ENCODE measurements at regions not wholly inside any gene's neighbourhood (a gene's known extent, or its start where the extent isn't known, plus 50 kb on each side); places are given as distances from the start of the nearest gene placed in this dataset.
A peak's percentile ranks its signal among the peaks of the same experiment; 100 is the strongest.

DNA sequence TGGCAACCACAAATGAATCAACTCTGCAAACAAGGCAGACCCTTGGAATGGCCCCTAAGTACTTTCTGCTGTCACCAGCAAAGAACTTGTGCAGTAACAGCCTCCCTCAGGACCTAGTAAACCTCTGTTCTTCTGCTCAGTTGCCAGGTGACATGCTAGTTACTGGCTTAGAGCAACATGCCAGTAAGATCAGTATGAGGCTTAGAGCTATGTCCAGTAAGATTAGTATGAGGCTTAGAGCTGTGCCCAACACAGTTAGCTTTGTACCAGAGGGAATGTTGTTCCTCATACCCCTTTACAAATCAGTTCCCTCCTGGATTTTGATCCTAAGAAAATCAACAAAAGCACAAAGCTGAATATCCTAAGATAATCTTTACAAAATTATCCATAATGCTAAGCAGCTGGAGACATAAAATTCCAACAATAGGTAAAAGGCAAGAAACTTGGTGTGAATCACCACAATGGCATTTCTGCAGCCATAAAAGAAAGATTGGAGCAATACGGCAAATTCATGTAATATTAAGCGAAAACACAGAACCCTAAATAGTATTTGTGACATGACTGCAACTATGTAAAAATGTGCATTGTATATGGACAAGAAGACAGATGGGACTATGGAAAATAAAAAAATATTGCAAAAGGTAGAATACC, 107.3 kb upstream of the LPP start:
- Histone ChIP-seq H3K27ac (ENCODE audit: low read length) (no peak overlapping the region), H3K9me3 (replicated peaks; ENCODE audit: control insufficient read depth, low read depth, low read length) (no peaks in the 10 kb centered on the region), H3K27me3 (ENCODE audit: control insufficient read depth, insufficient read depth, low read length) (no peaks in the 10 kb centered on the region), H3K4me1 (ENCODE audit: control insufficient read depth, insufficient read depth, low read length) (no peaks in the 10 kb centered on the region), H3K36me3 (ENCODE audit: control insufficient read depth, insufficient read depth, low read length) (no peaks in the 10 kb centered on the region), H3K4me3 (ENCODE audit: low read length) (no peak overlapping the region)
- no CpG with 5 or more reads among the region's 2 CpGs for WGBS (ENCODE audit: insufficient coverage)
- no peak for DNase-seq

DNA sequence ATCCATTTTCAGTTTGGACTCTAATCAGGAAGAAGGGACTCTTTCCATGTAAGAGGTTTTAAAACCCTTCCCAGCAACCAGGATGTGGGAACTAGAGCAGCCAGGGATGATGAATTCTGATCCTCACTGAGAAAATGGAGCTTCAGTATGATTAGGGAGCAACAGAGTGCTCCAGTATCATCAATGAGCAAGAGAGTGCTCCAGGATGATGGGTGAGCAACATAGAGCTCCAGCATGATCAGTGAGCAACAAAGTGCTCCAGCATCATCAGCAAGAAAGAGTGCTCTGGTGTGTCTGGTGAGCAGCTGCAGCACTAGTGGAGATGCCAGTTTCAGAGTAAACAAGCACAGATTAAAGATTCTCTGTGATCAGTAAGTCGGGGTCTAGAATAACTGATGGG, 106.4 kb upstream of the LPP start:
- H3K9me3 ChIP-seq (replicated peaks; ENCODE audit: control insufficient read depth, low read depth, low read length): no peaks in the 10 kb centered on the region
- H3K4me3 ChIP-seq (ENCODE audit: low read length): no peak overlapping the region
- H3K27ac ChIP-seq (ENCODE audit: low read length): no peak overlapping the region
- no peaks in the 10 kb centered on the region for H3K27me3 ChIP-seq (ENCODE audit: control insufficient read depth, insufficient read depth, low read length)
- WGBS (ENCODE audit: insufficient coverage): 67% methylated on average over 1 of the region's 1 CpG
- H3K4me1 ChIP-seq (ENCODE audit: control insufficient read depth, insufficient read depth, low read length): peaks cover 6% of the 10 kb centered on the region
- no peaks in the 10 kb centered on the region for H3K36me3 ChIP-seq (ENCODE audit: control insufficient read depth, insufficient read depth, low read length)
- DNase-seq: no peak

DNA sequence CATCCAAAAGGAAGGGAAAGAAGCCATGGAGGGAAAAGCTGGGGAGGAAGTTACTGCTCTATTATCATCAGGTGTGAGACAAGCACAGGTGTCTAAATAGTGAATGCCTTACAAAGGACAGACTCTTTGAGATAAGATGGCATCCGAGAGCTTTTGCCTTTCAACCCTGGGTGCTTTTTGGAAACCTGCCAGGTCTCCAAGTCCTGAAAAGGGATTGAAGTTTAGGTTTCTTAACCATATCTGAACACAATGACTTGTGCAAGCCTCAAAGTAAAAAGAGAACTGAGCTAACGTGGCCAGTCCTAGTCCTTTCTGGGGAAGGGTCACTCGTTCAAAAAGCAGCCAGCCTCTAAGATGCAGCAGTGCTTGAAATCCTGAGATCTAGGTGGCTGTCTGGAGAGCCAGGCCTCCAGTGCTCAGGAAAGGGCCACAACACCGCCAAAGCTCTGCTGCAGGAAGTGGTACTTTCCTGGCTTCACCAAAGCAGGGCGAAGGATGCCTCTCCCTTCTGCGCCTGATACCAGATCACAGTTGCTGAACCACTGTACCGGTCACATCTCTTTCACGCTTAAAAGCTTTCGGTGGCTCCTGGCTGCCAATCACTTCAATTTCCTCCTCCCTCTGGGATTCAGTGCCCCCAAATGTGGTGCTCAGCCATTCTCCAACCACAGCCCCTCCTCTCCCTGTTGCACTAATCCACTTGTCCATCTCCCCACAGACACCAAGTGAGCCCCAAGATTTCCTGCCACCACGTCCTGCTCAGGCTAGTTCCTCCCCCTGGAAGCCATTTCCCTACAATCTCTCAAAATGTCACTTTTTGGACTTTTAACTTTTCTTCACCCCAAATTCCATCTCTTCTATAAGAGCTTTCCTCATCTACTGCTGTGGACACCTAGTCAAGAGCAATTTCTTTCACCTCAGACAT, 104.1 kb upstream of the LPP start:
- H3K27ac ChIP-seq (ENCODE audit: low read length): no peak overlapping the region
- 77% methylated on average over 10 of the region's 10 CpGs for WGBS (ENCODE audit: insufficient coverage)
- no peaks in the 10 kb centered on the region for H3K36me3 ChIP-seq (ENCODE audit: control insufficient read depth, insufficient read depth, low read length)
- H3K4me1 ChIP-seq (ENCODE audit: control insufficient read depth, insufficient read depth, low read length): peaks cover 14% of the 10 kb centered on the region
- no peak overlapping the region for H3K4me3 ChIP-seq (ENCODE audit: low read length)
- DNase-seq: no peak
- no peaks in the 10 kb centered on the region for H3K27me3 ChIP-seq (ENCODE audit: control insufficient read depth, insufficient read depth, low read length)
- no peaks in the 10 kb centered on the region for H3K9me3 ChIP-seq (replicated peaks; ENCODE audit: control insufficient read depth, low read depth, low read length)

DNA sequence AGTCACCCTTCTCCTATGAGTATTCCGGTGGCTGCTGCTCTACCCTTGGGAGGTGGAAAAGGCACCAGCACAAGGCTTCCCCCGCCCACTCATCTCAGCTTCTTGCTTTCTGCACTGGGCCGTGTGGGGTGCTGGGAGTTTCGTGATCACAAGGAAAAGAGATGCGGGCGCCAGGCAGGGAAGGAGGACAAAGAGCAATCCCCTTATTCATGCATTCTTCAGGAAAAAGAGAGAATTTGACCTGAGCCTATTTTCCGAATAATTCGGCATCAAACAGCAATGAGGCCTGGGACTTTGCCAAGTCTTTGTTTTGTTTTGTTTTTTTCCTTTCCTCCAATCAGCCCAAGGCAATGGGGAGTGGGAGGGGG, 102.2 kb upstream of the LPP start:
- H3K4me1 ChIP-seq (ENCODE audit: control insufficient read depth, insufficient read depth, low read length): peaks cover 14% of the 10 kb centered on the region
- H3K27ac ChIP-seq (ENCODE audit: low read length): no peak overlapping the region
- 100% methylated on average over 2 of the region's 8 CpGs for WGBS (ENCODE audit: insufficient coverage)
- DNase-seq: peak; percentile 69
- no peaks in the 10 kb centered on the region for H3K27me3 ChIP-seq (ENCODE audit: control insufficient read depth, insufficient read depth, low read length)
- no peaks in the 10 kb centered on the region for H3K36me3 ChIP-seq (ENCODE audit: control insufficient read depth, insufficient read depth, low read length)
- H3K9me3 ChIP-seq (replicated peaks; ENCODE audit: control insufficient read depth, low read depth, low read length): no peaks in the 10 kb centered on the region
- no peak overlapping the region for H3K4me3 ChIP-seq (ENCODE audit: low read length)

DNA sequence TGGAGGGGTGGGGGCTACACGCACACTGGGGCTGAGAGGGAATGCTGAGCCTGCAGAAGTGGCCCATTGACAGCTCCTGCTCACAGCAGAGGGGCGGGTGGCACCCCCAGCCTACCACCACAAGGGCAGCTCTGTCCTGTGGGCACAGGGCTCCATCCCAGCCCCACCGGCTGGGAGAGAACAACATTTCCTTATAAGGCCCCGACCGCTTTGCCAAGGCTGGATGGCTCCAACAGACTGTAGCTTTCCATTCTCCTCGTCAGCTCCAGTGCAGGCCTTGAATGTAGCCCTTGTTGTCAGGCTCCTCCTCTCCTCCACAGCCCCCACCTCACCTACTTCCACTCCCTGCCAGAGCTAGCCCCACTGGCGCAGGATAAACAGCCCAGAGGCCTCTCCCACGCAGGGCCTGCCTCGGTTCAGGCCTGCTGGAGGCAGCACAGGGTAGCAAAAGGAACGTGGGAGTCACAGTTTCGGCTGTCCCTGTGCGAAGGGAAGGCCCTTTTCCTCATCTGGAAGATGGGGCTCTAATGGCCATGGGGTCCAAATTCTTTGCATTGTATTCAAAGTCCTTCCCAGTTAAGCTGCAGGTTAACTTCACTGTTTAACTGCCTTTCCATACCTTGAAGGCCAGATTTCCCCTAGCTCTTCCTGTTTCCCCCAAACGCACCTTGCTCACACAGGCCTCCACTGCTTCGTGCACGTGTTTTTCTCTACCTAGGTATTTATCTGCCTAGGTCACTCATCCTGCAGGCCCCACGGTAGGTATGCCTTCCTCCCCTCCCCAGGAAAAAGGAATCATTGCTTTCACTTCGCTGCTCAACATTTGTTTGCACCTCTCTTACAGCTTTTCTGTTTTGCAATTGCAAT, 101.6 kb upstream of the LPP start:
- H3K4me3 ChIP-seq (ENCODE audit: low read length): no peak overlapping the region
- peak; percentile 88 for DNase-seq
- no peak overlapping the region for H3K27ac ChIP-seq (ENCODE audit: low read length)
- no peaks in the 10 kb centered on the region for H3K9me3 ChIP-seq (replicated peaks; ENCODE audit: control insufficient read depth, low read depth, low read length)
- H3K36me3 ChIP-seq (ENCODE audit: control insufficient read depth, insufficient read depth, low read length): no peaks in the 10 kb centered on the region
- H3K4me1 ChIP-seq (ENCODE audit: control insufficient read depth, insufficient read depth, low read length): peaks cover 14% of the 10 kb centered on the region
- H3K27me3 ChIP-seq (ENCODE audit: control insufficient read depth, insufficient read depth, low read length): no peaks in the 10 kb centered on the region
- 47% methylated on average over 16 of the region's 17 CpGs for WGBS (ENCODE audit: insufficient coverage)

DNA sequence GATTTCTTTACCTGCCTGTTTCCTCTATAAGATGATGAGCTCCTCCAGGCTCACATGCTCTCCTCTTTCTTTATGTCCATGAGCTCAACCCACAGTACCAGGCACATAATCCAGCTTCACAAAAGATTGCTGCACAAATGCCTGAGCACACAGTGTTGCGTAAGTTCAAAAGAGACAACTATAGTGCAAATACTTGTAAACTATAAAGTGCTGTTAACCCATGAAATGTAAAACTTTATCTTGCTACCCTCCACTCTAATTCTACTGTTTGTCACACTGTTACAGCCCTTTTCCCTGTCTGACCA, 101.0 kb upstream of the LPP start:
- DNase-seq: no peak
- Histone ChIP-seq H3K9me3 (replicated peaks; ENCODE audit: control insufficient read depth, low read depth, low read length) (no peaks in the 10 kb centered on the region), H3K4me1 (ENCODE audit: control insufficient read depth, insufficient read depth, low read length) (peaks cover 14% of the 10 kb centered on the region), H3K4me3 (ENCODE audit: low read length) (no peak overlapping the region), H3K27me3 (ENCODE audit: control insufficient read depth, insufficient read depth, low read length) (no peaks in the 10 kb centered on the region), H3K27ac (ENCODE audit: low read length) (no peak overlapping the region), H3K36me3 (ENCODE audit: control insufficient read depth, insufficient read depth, low read length) (no peaks in the 10 kb centered on the region)
- no CpG with 5 or more reads among the region's 1 CpG for whole genome bisulfite sequencing (ENCODE audit: insufficient coverage)

DNA sequence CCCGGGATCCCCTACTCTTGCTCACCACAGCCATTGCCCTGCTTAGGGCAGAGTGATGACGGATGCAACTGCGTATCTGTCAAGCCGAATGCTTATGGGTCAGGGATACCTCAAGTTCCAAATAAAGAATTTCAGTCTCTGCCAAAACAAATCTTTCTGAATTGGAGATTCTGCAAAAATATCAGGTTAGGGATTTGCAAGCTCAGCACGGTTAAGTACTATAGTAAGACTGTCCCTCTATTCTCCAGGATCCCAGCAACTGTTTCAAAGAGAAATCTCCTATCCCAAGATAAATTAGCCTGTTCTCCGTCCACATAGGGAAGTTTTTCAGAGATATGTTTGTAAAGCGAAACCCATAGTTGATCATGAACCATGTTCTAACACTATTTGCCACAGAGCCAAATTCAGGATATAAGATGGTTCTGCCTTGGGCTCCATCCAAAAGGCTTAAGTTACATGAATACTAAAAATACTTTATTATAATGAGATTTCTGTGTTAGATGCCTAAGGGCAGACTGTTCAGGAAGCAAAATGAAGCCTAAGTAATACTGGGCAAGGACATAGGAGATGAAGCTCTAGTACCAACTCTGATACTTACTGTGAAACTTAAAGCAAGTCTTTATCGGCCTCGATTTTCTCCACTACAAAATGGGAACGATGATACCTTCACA, 100.1 kb upstream of the LPP start:
- H3K4me3 ChIP-seq (ENCODE audit: low read length): no peak overlapping the region
- peak; percentile 31 for DNase-seq
- H3K27me3 ChIP-seq (ENCODE audit: control insufficient read depth, insufficient read depth, low read length): no peaks in the 10 kb centered on the region
- peaks cover 14% of the 10 kb centered on the region for H3K4me1 ChIP-seq (ENCODE audit: control insufficient read depth, insufficient read depth, low read length)
- no peaks in the 10 kb centered on the region for H3K9me3 ChIP-seq (replicated peaks; ENCODE audit: control insufficient read depth, low read depth, low read length)
- no peaks in the 10 kb centered on the region for H3K36me3 ChIP-seq (ENCODE audit: control insufficient read depth, insufficient read depth, low read length)
- 90% methylated on average over 2 of the region's 10 CpGs for WGBS (ENCODE audit: insufficient coverage)
- H3K27ac ChIP-seq (ENCODE audit: low read length): no peak overlapping the region

DNA sequence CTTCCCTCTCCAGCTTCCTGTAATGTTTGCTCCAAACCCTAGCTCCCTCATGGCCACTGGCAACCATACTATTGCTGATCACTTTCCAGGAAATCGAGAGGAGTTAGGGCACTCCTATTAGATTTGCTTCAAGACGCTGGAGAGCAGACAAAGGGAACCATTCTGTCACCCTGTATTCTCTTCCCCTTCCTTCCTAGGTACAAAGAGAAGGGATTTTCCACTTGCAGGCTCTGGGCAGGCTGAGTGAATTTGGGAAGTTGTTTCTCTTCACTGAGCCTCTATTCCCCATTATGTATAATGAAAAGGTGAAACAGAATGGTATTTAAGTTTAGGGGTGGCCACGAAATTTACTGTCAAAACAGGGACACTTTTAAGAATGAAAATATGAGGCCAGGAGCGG, 99.4 kb upstream of the LPP start:
- 94% methylated on average over 2 of the region's 4 CpGs for WGBS (ENCODE audit: insufficient coverage)
- H3K4me3 ChIP-seq (ENCODE audit: low read length): no peak overlapping the region
- H3K36me3 ChIP-seq (ENCODE audit: control insufficient read depth, insufficient read depth, low read length): no peaks in the 10 kb centered on the region
- no peak for DNase-seq
- no peaks in the 10 kb centered on the region for H3K9me3 ChIP-seq (replicated peaks; ENCODE audit: control insufficient read depth, low read depth, low read length)
- H3K27ac ChIP-seq (ENCODE audit: low read length): no peak overlapping the region
- H3K4me1 ChIP-seq (ENCODE audit: control insufficient read depth, insufficient read depth, low read length): peaks cover 14% of the 10 kb centered on the region
- H3K27me3 ChIP-seq (ENCODE audit: control insufficient read depth, insufficient read depth, low read length): no peaks in the 10 kb centered on the region

DNA sequence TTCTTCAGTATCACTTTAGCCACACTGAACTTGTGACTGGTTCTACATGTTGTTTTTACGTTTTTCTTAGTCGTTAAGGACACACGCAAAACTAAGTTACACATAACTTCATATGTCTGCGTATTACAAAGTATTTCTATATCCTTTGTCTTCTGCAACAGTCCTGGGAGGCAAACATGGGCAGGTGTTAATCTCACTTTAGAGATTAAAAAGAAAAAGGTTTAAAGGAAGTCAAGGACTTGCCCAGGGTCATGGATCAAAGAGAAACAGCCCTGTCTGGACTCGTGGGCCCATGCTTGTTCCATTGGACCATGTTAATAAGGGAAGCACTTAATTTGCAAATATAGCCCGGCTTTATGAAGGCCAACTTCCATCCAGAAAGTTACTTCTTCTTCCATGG, 98.6 kb upstream of the LPP start:
- peaks cover 14% of the 10 kb centered on the region for H3K4me1 ChIP-seq (ENCODE audit: control insufficient read depth, insufficient read depth, low read length)
- H3K27me3 ChIP-seq (ENCODE audit: control insufficient read depth, insufficient read depth, low read length): no peaks in the 10 kb centered on the region
- H3K4me3 ChIP-seq (ENCODE audit: low read length): no peak overlapping the region
- H3K9me3 ChIP-seq (replicated peaks; ENCODE audit: control insufficient read depth, low read depth, low read length): no peaks in the 10 kb centered on the region
- no peak overlapping the region for H3K27ac ChIP-seq (ENCODE audit: low read length)
- no peaks in the 10 kb centered on the region for H3K36me3 ChIP-seq (ENCODE audit: control insufficient read depth, insufficient read depth, low read length)
- no CpG with 5 or more reads among the region's 6 CpGs for WGBS (ENCODE audit: insufficient coverage)
- DNase-seq: no peak

DNA sequence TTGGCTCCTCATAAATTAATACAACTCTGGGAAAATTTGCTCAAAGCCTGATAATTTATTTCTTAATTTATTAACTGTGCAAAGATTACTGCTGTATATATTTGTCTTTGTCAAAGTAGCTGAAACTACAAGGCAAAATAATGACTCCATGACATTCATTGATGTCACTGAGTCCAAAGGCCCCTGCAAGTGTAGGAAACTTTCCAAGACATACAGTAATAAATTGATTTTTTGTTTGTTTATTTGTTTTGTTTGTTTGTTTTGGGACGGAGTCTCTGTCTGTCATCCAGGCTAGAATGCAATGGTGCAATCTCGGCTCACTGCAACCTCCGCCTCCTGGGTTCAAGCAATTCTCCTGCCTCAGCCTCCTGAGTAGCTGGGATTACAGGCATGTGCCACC, 96.8 kb upstream of the LPP start:
- Histone ChIP-seq H3K36me3 (ENCODE audit: control insufficient read depth, insufficient read depth, low read length) (no peaks in the 10 kb centered on the region), H3K4me1 (ENCODE audit: control insufficient read depth, insufficient read depth, low read length) (peaks cover 13% of the 10 kb centered on the region), H3K4me3 (ENCODE audit: low read length) (no peak overlapping the region), H3K27ac (ENCODE audit: low read length) (no peak overlapping the region), H3K9me3 (replicated peaks; ENCODE audit: control insufficient read depth, low read depth, low read length) (no peaks in the 10 kb centered on the region), H3K27me3 (ENCODE audit: control insufficient read depth, insufficient read depth, low read length) (no peaks in the 10 kb centered on the region)
- no CpG with 5 or more reads among the region's 3 CpGs for WGBS (ENCODE audit: insufficient coverage)
- DNase-seq: no peak

Data from muscle of leg (tissue), 3 donors.